H1 (cell line): ENCODE measurements at regions not wholly inside any gene's neighbourhood (a gene's known extent, or its start where the extent isn't known, plus 50 kb on each side); places are given as distances from the start of the nearest gene placed in this dataset.

ENCODE experiments used
- GABPA ChIP-seq: IDR thresholded peaks from 2 replicates; pipeline ENCODE4 v1.6.1; 2011; ENCODE audit warnings: mild to moderate bottlenecking, low read length, moderate library complexity, borderline replicate concordance; ENCODE audit not compliant: insufficient read depth
- SP1 ChIP-seq: IDR thresholded peaks from 2 replicates; pipeline ENCODE4 v1.6.1; 2011; ENCODE audit warnings: low read depth, low read length
- SUZ12 ChIP-seq: fragments of 200-600 bp; sonication (generic); IDR thresholded peaks from 2 replicates; pipeline ENCODE4 v1.6.1; 2012; ENCODE audit warnings: mild to moderate bottlenecking, inconsistent platforms, low read length, moderate library complexity, mixed read lengths
- TF ChIP-seq, protein P1 (sequence below), 3 experiments: IDR thresholded peaks; 1 replicate in 2 of 3; 2 replicates in 1 of 3; pipeline versions ENCODE4 v1.5.1 to v1.6.1; 2011; ENCODE audit warnings: low read length in 3 of 3, mild to moderate bottlenecking in 3 of 3, inconsistent platforms in 2 of 3, low read depth in 1 of 3, moderate library complexity in 1 of 3; ENCODE audit not compliant: insufficient read depth in 1 of 3; ENCODE audit errors: control extremely low read depth in 1 of 3
- TF ChIP-seq, protein P2 (sequence below): IDR thresholded peaks from 2 replicates; pipeline ENCODE4 v1.6.1; 2012; ENCODE audit warnings: low read length, inconsistent platforms
- TF ChIP-seq, protein P3 (sequence below): IDR thresholded peaks from 2 replicates; pipeline ENCODE4 v1.6.1; 2012; ENCODE audit warnings: inconsistent platforms

- TF ChIP-seq SP1 (no peak), GABPA (no peak), SUZ12 (no peak)
- TF ChIP-seq, protein P1, sequence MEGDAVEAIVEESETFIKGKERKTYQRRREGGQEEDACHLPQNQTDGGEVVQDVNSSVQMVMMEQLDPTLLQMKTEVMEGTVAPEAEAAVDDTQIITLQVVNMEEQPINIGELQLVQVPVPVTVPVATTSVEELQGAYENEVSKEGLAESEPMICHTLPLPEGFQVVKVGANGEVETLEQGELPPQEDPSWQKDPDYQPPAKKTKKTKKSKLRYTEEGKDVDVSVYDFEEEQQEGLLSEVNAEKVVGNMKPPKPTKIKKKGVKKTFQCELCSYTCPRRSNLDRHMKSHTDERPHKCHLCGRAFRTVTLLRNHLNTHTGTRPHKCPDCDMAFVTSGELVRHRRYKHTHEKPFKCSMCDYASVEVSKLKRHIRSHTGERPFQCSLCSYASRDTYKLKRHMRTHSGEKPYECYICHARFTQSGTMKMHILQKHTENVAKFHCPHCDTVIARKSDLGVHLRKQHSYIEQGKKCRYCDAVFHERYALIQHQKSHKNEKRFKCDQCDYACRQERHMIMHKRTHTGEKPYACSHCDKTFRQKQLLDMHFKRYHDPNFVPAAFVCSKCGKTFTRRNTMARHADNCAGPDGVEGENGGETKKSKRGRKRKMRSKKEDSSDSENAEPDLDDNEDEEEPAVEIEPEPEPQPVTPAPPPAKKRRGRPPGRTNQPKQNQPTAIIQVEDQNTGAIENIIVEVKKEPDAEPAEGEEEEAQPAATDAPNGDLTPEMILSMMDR (IDR thresholded peaks at IDR 0.05; ENCODE audit: control extremely low read depth in 1 of 3, insufficient read depth in 1 of 3, low read depth in 1 of 3, low read length in 3 of 3) = no peak
- TF ChIP-seq, protein P2, sequence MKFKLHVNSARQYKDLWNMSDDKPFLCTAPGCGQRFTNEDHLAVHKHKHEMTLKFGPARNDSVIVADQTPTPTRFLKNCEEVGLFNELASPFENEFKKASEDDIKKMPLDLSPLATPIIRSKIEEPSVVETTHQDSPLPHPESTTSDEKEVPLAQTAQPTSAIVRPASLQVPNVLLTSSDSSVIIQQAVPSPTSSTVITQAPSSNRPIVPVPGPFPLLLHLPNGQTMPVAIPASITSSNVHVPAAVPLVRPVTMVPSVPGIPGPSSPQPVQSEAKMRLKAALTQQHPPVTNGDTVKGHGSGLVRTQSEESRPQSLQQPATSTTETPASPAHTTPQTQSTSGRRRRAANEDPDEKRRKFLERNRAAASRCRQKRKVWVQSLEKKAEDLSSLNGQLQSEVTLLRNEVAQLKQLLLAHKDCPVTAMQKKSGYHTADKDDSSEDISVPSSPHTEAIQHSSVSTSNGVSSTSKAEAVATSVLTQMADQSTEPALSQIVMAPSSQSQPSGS = no peak
- TF ChIP-seq, protein P3, sequence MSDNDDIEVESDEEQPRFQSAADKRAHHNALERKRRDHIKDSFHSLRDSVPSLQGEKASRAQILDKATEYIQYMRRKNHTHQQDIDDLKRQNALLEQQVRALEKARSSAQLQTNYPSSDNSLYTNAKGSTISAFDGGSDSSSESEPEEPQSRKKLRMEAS = no peak
Measured at GRCh38 chr3:96711816-96712215, 102.6 kb upstream of the EPHA6 start.
